NCI-H1417 (cell line): ENCODE measurements at regions not wholly inside any gene's neighbourhood (a gene's known extent, or its start where the extent isn't known, plus 50 kb on each side); places are given as distances from the start of the nearest gene placed in this dataset.

Experiments used
- DNase-seq, 3 experiments: peaks; one replicate each; lab custom pipeline; 2025; lab: John Stamatoyannopoulos, UW

- no peak for DNase-seq
These were observed 131.2 kb downstream of the SNAPC1 start for GRCh38 chr14:61893371-61893940.

GRCh38 chr14:61894452-61895077 is 132.3 kb downstream of the SNAPC1 start:
- DNase-seq: peak; percentile 52 to 92 (median 82)

GRCh38 chr14:61897300-61897699 is 135.1 kb downstream of the SNAPC1 start:
- no peak for DNase-seq

GRCh38 chr14:61898568-61898967 is 136.3 kb downstream of the SNAPC1 start:
- DNase-seq: no peak

- no peak for DNase-seq
These were observed 137.3 kb downstream of the SNAPC1 start for GRCh38 chr14:61899497-61899896.

- no peak for DNase-seq
These were observed 142.7 kb downstream of the SNAPC1 start for GRCh38 chr14:61904946-61905345.

- peak; percentile 61 to 85 (median 71) for DNase-seq
These were observed 149.4 kb downstream of the SNAPC1 start for GRCh38 chr14:61911574-61911973.

- DNase-seq: no peak
These were observed 156.8 kb downstream of the SNAPC1 start for GRCh38 chr14:61918998-61919397.

GRCh38 chr14:61923348-61923747 is 161.1 kb downstream of the SNAPC1 start:
- peak in 1 of 3 experiments; percentile 44 for DNase-seq

- DNase-seq: peak; percentile 14 to 48 (median 44)
These were observed 162.8 kb downstream of the SNAPC1 start for GRCh38 chr14:61925043-61925442.

GRCh38 chr14:61925732-61926435 is 163.7 kb downstream of the SNAPC1 start:
- DNase-seq: no peak

GRCh38 chr14:61927060-61927459 is 164.8 kb downstream of the SNAPC1 start:
- peak in 1 of 3 experiments; percentile 37 for DNase-seq

GRCh38 chr14:61927520-61927919 is 165.3 kb downstream of the SNAPC1 start:
- peak in 1 of 3 experiments; percentile 37 for DNase-seq

- no peak for DNase-seq
These were observed 166.1 kb downstream of the SNAPC1 start for GRCh38 chr14:61928300-61928699.

GRCh38 chr14:61928701-61929100 is 166.5 kb downstream of the SNAPC1 start:
- peak in 1 of 3 experiments; percentile 33 for DNase-seq

GRCh38 chr14:61929651-61930050 is 167.4 kb downstream of the SNAPC1 start:
- DNase-seq: no peak

GRCh38 chr14:61930101-61930857 is 168.1 kb downstream of the SNAPC1 start:
- DNase-seq: no peak

- DNase-seq: peak in 2 of 3 experiments; percentile 81 to 88
These were observed 170.8 kb downstream of the SNAPC1 start for GRCh38 chr14:61932974-61933373.

- no peak for DNase-seq
These were observed 172.2 kb downstream of the SNAPC1 start for GRCh38 chr14:61934385-61934784.

GRCh38 chr14:61939776-61940175 is 177.6 kb downstream of the SNAPC1 start:
- DNase-seq: no peak

- DNase-seq: peak in 2 of 3 experiments; percentile 9 to 17
These were observed 178.6 kb downstream of the SNAPC1 start for GRCh38 chr14:61940666-61941420.
